ENCODE measurements at regions not wholly inside any gene's neighbourhood (a gene's known extent, or its start where the extent isn't known, plus 50 kb on each side); places are given as distances from the start of the nearest gene placed in this dataset.

- TF ChIP-seq, protein P1, sequence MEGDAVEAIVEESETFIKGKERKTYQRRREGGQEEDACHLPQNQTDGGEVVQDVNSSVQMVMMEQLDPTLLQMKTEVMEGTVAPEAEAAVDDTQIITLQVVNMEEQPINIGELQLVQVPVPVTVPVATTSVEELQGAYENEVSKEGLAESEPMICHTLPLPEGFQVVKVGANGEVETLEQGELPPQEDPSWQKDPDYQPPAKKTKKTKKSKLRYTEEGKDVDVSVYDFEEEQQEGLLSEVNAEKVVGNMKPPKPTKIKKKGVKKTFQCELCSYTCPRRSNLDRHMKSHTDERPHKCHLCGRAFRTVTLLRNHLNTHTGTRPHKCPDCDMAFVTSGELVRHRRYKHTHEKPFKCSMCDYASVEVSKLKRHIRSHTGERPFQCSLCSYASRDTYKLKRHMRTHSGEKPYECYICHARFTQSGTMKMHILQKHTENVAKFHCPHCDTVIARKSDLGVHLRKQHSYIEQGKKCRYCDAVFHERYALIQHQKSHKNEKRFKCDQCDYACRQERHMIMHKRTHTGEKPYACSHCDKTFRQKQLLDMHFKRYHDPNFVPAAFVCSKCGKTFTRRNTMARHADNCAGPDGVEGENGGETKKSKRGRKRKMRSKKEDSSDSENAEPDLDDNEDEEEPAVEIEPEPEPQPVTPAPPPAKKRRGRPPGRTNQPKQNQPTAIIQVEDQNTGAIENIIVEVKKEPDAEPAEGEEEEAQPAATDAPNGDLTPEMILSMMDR (conservative IDR thresholded peaks at IDR 0.05; ENCODE audit: low read depth, low read length): no peak
- TF ChIP-seq EZH2phosphoT487 (IDR thresholded peaks at IDR 0.05; ENCODE audit: borderline replicate concordance, low read length) (no peak), EZH2 (IDR thresholded peaks at IDR 0.05; ENCODE audit: low read length, unreplicated experiment) (no peak)
These were observed 687.7 kb upstream of the TBX3 start for GRCh38 chr12:115371711-115372110.
